HG02571 (cell line): ENCODE measurements at regions not wholly inside any gene's neighbourhood (a gene's known extent, or its start where the extent isn't known, plus 50 kb on each side); places are given as distances from the start of the nearest gene placed in this dataset.

Experiments
- ATAC-seq: cut with Tn5 transposase; IDR thresholded peaks from one replicate; pipeline ENCODE4 v1.9.1; 2021; ENCODE audit warnings: mild to moderate bottlenecking, moderate library complexity; ENCODE audit not compliant: unreplicated experiment

- no peak for ATAC-seq
Measured at GRCh38 chr13:32960626-32961025, 55.6 kb upstream of the KL start.

GRCh38 chr13:32961724-32962123 lies 54.5 kb upstream of the KL start:
- no peak for ATAC-seq

DNA sequence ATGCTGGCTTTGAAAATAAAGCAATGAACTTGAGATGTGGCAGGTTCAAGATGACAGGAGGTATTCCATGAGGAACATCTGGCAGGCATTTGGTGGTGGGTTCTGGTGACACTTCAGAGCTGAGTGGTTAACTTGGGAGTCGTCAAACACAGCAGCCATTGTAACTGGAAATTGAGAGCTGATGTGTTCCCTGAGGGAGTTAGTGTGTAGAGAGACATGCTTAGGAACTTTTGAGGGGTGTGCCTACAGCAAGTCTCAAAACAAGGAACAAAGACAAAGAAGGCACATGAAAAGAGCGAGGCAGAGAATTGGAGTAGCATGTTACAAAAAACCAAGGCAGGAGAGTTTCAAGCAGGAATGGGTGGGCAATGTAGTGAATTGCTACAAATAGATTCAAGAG lies 53.9 kb upstream of the KL start:
- ATAC-seq, result no peak

DNA sequence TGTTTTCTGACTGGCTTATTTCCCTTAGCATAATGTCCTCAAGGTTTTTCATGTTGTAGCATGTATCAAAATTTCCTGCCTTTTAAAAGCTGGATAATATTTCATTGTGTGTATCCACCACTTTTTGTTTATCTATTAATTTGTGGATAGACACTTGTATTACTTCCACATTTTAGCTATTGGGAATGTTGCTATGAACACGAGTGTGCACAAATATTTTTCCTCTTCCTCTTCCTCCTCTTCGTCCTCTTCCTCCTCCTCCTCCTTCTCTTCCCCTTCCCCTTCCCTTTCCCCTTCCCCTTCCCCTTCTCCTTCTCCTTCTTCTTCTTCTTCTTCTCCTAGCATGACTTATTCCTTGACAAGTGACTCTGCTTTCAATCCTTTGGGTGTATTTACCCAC lies 51.2 kb upstream of the KL start:
- no peak for ATAC-seq
